ENCODE measurements at regions not wholly inside any gene's neighbourhood (a gene's known extent, or its start where the extent isn't known, plus 50 kb on each side); places are given as distances from the start of the nearest gene placed in this dataset.

DNA sequence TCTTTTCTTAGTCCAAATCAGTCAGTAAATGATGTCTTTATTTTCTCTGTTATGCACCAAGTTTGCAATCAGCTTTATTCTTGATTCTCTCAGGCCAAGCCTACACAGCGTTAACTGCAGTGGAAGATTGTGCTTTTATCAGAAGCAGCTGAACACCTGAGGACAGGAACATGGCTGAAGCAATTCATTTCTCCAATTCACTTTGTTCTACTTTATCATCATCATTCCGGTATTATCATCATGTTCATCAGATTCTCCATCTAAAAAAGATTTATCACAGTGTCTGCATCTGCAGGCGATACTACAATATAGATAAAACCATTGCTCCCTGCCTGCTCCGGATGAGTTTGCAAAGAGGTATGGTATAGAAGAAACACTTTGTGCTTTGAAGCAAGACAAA lies 68.1 kb upstream of the STMND1 start:
- TF ChIP-seq MXI1 (IDR thresholded peaks at IDR 0.05; ENCODE audit: borderline replicate concordance, low read depth, low read length) (no peak), POLR2A (IDR thresholded peaks at IDR 0.05; ENCODE audit: low read depth, low read length) (no peak), MAFK (IDR thresholded peaks at IDR 0.05; ENCODE audit: low read depth, low read length) (no peak), RCOR1 (IDR thresholded peaks at IDR 0.05; ENCODE audit: insufficient replicate concordance, low read length) (no peak), BHLHE40 (IDR thresholded peaks at IDR 0.05; ENCODE audit: low read depth, low read length) (no peak), FOS (IDR thresholded peaks at IDR 0.05; ENCODE audit: low read depth, low read length) (no peak), NFE2L2 (IDR thresholded peaks at IDR 0.05; ENCODE audit: low read depth, low read length) (no peak), CHD1 (IDR thresholded peaks at IDR 0.05; ENCODE audit: low read depth, low read length) (no peak), RFX5 (IDR thresholded peaks at IDR 0.05; ENCODE audit: low read depth, low read length) (no peak), RAD21 (IDR thresholded peaks at IDR 0.05; ENCODE audit: low read length) (no peak), CTCF (conservative IDR thresholded peaks at IDR 0.05; ENCODE audit: low read depth, low read length) (no peak), SMC3 (IDR thresholded peaks at IDR 0.05; ENCODE audit: low read depth, low read length) (no peak), CEBPB (IDR thresholded peaks at IDR 0.05; ENCODE audit: low read depth, low read length) (no peak), MAZ (IDR thresholded peaks at IDR 0.05; ENCODE audit: borderline replicate concordance, low read depth, low read length) (no peak)
- TF ChIP-seq, protein P1, sequence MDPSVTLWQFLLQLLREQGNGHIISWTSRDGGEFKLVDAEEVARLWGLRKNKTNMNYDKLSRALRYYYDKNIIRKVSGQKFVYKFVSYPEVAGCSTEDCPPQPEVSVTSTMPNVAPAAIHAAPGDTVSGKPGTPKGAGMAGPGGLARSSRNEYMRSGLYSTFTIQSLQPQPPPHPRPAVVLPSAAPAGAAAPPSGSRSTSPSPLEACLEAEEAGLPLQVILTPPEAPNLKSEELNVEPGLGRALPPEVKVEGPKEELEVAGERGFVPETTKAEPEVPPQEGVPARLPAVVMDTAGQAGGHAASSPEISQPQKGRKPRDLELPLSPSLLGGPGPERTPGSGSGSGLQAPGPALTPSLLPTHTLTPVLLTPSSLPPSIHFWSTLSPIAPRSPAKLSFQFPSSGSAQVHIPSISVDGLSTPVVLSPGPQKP (IDR thresholded peaks at IDR 0.05; ENCODE audit: borderline replicate concordance, low read depth, low read length) = no peak
- TF ChIP-seq, protein P2, sequence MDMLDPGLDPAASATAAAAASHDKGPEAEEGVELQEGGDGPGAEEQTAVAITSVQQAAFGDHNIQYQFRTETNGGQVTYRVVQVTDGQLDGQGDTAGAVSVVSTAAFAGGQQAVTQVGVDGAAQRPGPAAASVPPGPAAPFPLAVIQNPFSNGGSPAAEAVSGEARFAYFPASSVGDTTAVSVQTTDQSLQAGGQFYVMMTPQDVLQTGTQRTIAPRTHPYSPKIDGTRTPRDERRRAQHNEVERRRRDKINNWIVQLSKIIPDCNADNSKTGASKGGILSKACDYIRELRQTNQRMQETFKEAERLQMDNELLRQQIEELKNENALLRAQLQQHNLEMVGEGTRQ (IDR thresholded peaks at IDR 0.05; ENCODE audit: low read depth, low read length) = no peak

More for the DNA sequence above, 68.1 kb upstream of the STMND1 start:
- Histone ChIP-seq H4K91ac (ENCODE audit: insufficient read depth, low read depth, low read length) (no peak overlapping the region), H3K4ac (ENCODE audit: low read depth, low read length) (peak overlapping the region; percentile 30; the same call in 1 of the 2 replicates), H3K9ac (ENCODE audit: low read depth, low read length) (no peak overlapping the region), H4K5ac (ENCODE audit: low read depth, low read length) (no peak overlapping the region), H3K14ac (replicated peaks; ENCODE audit: low read depth, low read length) (peak overlapping the region; percentile 30; the same call in 1 of the 2 replicates), H3K27me3 (ENCODE audit: control insufficient read depth, insufficient read depth, low read length) (no peaks in the 10 kb centered on the region), H3K18ac (ENCODE audit: low read depth, low read length) (peak overlapping the region; percentile 26; the same call in 1 of the 2 replicates), H3K79me1 (ENCODE audit: low read depth in 1 of 2, low read length in 2 of 2) (no peaks in the 10 kb centered on the region), H2BK15ac (ENCODE audit: low read depth, low read length) (peak overlapping the region; percentile 12; the same call in 1 of the 3 replicates), H3K27ac (ENCODE audit: insufficient read depth, low read length) (no peak overlapping the region), H3K4me2 (ENCODE audit: low read depth, low read length) (peak overlapping the region; percentile 94; the same call in 1 of the 2 replicates), H2BK20ac (ENCODE audit: low read depth, low read length) (peak overlapping the region; percentile 16; the same call in 1 of the 2 replicates), H2BK120ac (ENCODE audit: low read depth, low read length) (no peak overlapping the region), H4K20me1 (ENCODE audit: insufficient read depth, low read length) (no peaks in the 10 kb centered on the region), H3K36me3 (ENCODE audit: control insufficient read depth, insufficient read depth, low read length) (no peaks in the 10 kb centered on the region), H4K8ac (ENCODE audit: low read depth in 2 of 2, low read length in 2 of 2) (no peak overlapping the region; a peak in 1 of 4 replicates), H2AK5ac (ENCODE audit: low read depth, low read length) (no peak overlapping the region), H3K56ac (ENCODE audit: extremely low read depth, insufficient read depth, low read length) (no peak overlapping the region), H2AFZ (replicated peaks; ENCODE audit: low read length, poor library complexity) (no peak overlapping the region), H3K4me1 (ENCODE audit: control insufficient read depth, insufficient read depth, low read length) (peaks cover 7% of the 10 kb centered on the region), H3K9me3 (ENCODE audit: control insufficient read depth, insufficient read depth, low read length) (no peaks in the 10 kb centered on the region), H3K23ac (ENCODE audit: low read depth, low read length) (no peak overlapping the region), H2AK9ac (replicated peaks; ENCODE audit: low read depth, low read length, poor library complexity) (no peak overlapping the region), H3K9me1 (ENCODE audit: insufficient read depth, low read length) (peaks cover 10% of the 10 kb centered on the region; the same call in 1 of the 2 replicates), H2BK5ac (ENCODE audit: low read depth, low read length, poor library complexity, severe bottlenecking) (no peak overlapping the region), H3K4me3 (ENCODE audit: insufficient read depth, low read depth, low read length) (no peak overlapping the region)
- dilution Hi-C loops (cut with HindIII; ENCODE audit: low sequenced_read_pairs, unreplicated experiment) = no loop called here
- WGBS, 2 experiments (ENCODE audit: extremely low coverage in 2 of 2, insufficient read length in 1 of 2) = 67% methylated on average over 1 of the region's 4 CpGs; no CpG with 5 or more reads in 1 of the 2 experiments
- POLR2A ChIA-PET (ENCODE audit: unreplicated experiment) = no interaction called here
- intact Hi-C loops (cut with micrococcal nuclease) = loop anchor here (2.0 to 10.0 kb wide), 2 partner anchors 49 to 269 kb away; no protein-coding TSS in a partner anchor
- no peak for ATAC-seq (ENCODE audit: low read depth)
- DNase-seq = no peak
- in situ Hi-C loops (cut with MboI; ENCODE audit: low sequenced_read_pairs) = no loop called here
- CTCF ChIA-PET = interaction anchor here (0.6 to 1.1 kb wide), 2 partner anchors 9 to 47 kb away, joined by 3 read pairs; no protein-coding TSS in a partner anchor
- BruUV-seq (replicated peaks) = no TSS peak
